GM21360 (cell line): ENCODE measurements at regions not wholly inside any gene's neighbourhood (a gene's known extent, or its start where the extent isn't known, plus 50 kb on each side); places are given as distances from the start of the nearest gene placed in this dataset.
"Not testable (repeated sequence)": the region's sequence is repeated elsewhere in the genome, so short reads cannot be mapped to it uniquely, and the experiment has no call there.

Experiments used
- ATAC-seq: cut with Tn5 transposase; IDR thresholded peaks from one replicate; pipeline ENCODE4 v1.9.1; 2021; ENCODE audit warnings: mild to moderate bottlenecking, moderate library complexity; ENCODE audit not compliant: unreplicated experiment

- ATAC-seq, result not testable (repeated sequence)
These were observed 151.1 kb upstream of the SPTLC3 start for GRCh38 chr20:12857643-12858042.

DNA sequence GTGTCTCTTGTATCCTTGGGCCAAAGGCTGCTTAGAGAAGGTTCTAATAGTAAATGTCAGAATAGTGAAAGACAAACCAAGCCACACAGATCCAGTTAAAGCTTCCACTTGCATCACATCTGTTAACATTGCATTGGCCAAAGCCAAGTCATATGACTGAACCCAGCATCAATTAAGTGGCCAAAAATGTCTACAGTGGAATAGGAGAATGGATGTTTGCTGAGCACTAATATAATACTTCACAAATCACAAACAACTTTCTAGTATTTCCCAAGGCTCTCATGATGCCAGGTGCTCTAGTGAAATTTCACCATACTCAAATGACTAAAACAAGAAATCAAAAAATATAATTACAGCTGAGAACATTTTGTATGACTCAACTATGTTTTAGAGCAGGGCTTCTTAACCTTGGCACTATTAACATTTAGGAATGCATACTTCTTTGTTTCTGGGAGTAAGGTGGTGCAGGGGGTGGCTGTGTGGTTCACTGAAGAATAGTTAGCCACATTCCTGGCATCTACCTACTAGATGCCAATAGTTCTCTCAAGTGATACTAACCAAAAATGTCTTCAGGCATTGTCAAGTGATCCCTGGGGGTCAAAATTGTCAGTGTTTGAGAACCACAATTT lies 148.0 kb upstream of the SPTLC3 start:
- no peak for ATAC-seq

GRCh38 chr20:12869669-12870068 lies 139.1 kb upstream of the SPTLC3 start:
- ATAC-seq, result no peak

DNA sequence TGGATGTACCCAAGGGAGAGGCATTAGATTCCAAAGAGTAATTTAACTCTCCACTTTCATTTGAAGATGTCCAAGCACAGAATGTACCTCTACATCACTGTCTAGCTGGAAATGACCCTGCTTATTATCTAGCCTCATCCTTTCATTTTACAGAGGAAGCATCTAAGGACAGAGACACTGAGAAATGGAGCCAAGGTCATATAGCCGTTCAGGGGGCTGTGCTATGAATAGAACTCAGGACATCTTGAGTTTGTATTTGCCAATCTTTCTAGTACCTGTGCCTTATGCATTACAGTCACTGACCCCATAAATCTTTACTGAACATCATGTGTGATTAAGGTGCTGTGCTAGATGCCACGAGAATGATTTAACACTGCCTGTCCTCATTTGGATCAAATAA lies 138.2 kb upstream of the SPTLC3 start:
- no peak for ATAC-seq

- no peak for ATAC-seq
These were observed 133.8 kb upstream of the SPTLC3 start for GRCh38 chr20:12874933-12875332.

GRCh38 chr20:12875510-12875909 lies 133.3 kb upstream of the SPTLC3 start:
- no peak for ATAC-seq

GRCh38 chr20:12882832-12883506 lies 125.8 kb upstream of the SPTLC3 start:
- ATAC-seq, result no peak

GRCh38 chr20:12883507-12883885 lies 125.3 kb upstream of the SPTLC3 start:
- ATAC-seq, result no peak

- no peak for ATAC-seq
These were observed 122.0 kb upstream of the SPTLC3 start for GRCh38 chr20:12886618-12887363.

DNA sequence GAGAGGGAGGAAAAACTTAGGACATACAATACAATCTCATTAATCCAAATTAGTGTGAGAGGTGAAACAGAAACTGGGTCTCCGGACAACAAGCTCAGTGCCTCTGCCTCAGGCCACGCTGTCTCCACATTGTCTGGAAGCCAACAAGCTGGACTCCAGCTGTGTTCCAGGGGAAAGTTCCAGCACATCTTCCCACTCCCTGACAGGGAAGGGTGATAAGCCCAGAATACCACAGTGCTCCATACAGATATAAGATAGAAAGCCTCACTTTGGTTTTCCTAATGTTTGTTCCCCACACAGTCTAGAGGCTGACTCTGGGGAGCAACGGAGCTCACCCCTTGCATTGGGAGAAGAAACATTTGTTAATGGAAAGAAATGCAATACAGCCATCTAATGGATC lies 117.1 kb upstream of the SPTLC3 start:
- ATAC-seq, result no peak

- ATAC-seq, result no peak
These were observed 115.8 kb upstream of the SPTLC3 start for GRCh38 chr20:12893019-12893418.

- ATAC-seq, result no peak
These were observed 115.1 kb upstream of the SPTLC3 start for GRCh38 chr20:12893653-12894052.

DNA sequence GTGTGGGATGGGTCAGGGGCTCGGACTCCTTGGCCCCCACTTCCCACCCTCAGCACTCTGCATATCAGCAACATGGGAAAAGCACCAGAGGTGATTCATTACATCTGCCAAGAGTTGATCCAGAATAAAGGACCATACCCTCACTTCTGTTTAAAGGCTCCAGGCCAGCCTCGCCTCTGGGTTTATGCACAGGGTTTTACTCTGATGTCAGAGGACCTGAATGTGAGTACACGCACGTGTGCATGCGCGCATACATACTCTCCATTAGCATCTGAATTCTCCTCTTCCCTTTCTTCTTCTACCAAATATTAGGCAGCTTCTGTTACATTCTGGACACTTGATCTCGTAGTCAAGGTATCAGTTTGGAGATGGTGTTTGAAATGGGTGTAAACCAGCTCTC lies 114.7 kb upstream of the SPTLC3 start:
- ATAC-seq, result no peak

DNA sequence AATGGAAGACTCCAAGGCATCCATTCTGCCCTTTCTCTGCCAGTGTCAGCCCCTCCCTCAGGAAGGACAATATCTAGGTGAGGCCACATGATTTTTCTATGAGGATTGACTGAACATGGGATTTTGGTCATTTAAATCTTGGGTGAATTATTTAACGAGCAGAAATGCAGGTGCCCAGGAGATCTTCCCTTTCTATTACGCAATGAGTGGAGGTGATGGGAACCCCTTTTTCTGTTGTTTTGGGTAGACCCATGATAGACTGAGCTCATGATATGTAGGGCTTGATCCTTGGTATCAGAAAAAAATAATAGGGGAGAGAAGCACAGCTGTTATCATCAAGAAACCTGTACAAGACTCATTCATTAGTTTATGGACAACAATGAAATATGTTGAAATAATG lies 112.6 kb upstream of the SPTLC3 start:
- ATAC-seq, result no peak

GRCh38 chr20:12902992-12903391 lies 105.8 kb upstream of the SPTLC3 start:
- no peak for ATAC-seq

GRCh38 chr20:12906361-12906760 lies 102.4 kb upstream of the SPTLC3 start:
- ATAC-seq, result no peak

DNA sequence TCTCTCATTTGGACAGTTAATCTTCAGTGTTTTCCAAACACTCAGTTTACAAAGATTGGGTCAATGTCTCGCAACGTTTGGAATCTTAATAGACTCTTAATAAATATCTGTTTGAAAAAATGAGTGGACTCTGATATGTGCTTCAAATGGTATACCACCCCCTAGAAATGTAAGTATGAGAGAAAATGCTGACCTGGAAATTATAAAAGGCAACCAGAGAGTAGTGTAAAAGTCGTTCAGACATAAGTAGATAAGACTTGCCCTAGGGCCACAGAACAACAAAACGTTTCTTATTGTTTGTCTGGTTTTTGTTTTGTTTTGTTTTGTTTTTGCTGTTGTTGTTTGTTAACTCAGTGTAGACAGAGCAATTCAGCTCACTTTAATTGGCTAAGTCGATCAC lies 97.4 kb upstream of the SPTLC3 start:
- ATAC-seq, result no peak

DNA sequence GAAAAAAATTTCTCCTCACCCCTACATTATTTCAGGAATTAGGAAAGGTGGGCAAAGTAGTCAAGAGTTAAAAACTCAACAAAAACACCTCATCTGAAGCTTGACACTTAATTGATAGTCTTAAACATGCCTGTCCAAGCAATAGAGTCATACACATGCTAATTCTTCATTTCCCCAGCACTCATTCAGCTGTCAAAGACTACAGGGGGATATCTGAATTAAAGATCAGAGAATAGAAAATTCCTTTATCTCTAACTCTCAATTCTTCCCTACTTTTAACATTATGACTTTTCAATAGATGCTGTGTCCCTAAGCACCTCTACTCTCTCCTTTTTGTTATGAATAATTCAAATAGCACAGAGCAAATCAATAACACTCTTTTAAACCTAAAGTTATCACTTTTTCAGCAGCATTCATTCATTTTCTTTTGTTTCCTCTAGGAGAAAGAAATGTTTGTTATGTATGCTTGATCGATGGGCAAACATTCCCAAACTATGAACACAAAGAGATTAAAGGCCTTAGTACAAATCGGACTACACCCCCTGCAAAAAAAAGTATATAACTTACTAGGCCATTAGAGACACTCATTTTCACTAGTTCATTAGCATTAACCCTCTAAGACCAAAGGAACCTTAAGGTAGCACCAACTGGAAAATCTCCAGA lies 94.9 kb upstream of the SPTLC3 start:
- no peak for ATAC-seq

GRCh38 chr20:12914804-12915203 lies 94.0 kb upstream of the SPTLC3 start:
- ATAC-seq, result no peak

- ATAC-seq, result no peak
These were observed 92.1 kb upstream of the SPTLC3 start for GRCh38 chr20:12916699-12917098.

DNA sequence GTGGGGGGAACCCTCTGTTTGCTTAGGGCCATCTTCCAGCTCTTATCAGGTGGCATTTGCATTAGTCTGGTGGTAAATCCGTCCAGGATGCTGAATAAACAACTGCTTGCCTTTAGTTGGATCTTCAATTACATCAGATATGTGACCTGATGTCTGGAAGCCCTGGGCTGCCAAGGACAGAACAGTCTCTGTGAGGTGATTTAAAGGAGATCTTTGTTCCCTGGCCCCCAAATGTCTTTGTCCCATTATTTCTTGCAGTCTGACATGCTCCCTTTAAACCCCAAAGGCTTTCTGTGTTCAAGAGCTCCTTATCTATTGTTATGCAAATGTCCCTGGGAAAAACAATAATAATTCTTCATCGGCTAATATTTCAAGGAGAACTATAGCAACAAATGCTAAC lies 84.6 kb upstream of the SPTLC3 start:
- ATAC-seq, result no peak
